ENCODE measurements at regions not wholly inside any gene's neighbourhood (a gene's known extent, or its start where the extent isn't known, plus 50 kb on each side); places are given as distances from the start of the nearest gene placed in this dataset.

GRCh38 chr5:111676926-111677415, 80.0 kb downstream of the NREP start:
- DNase-seq = no peak

- no peak for DNase-seq
Observed at GRCh38 chr5:111676466-111676865, 80.5 kb downstream of the NREP start.

- no peak for DNase-seq
Observed at GRCh38 chr5:111675201-111675934, 81.6 kb downstream of the NREP start.

- no peak for DNase-seq
Observed at GRCh38 chr5:111673891-111674626, 82.9 kb downstream of the NREP start.

- no peak for DNase-seq
Observed at GRCh38 chr5:111672099-111672498, 84.9 kb downstream of the NREP start.

- DNase-seq = no peak
Observed at GRCh38 chr5:111670826-111671492, 86.0 kb downstream of the NREP start.

- DNase-seq = no peak
Observed at GRCh38 chr5:111668477-111669414, 88.2 kb downstream of the NREP start.

- no peak for DNase-seq
Observed at GRCh38 chr5:111667128-111667736, 89.8 kb downstream of the NREP start.

GRCh38 chr5:111656580-111656979, 100.4 kb downstream of the NREP start:
- DNase-seq = no peak

- no peak for DNase-seq
Observed at GRCh38 chr5:111655169-111655924, 101.6 kb downstream of the NREP start.

GRCh38 chr5:111653408-111653807, 103.6 kb downstream of the NREP start:
- no peak for DNase-seq

GRCh38 chr5:111649516-111649915, 107.5 kb downstream of the NREP start:
- DNase-seq = no peak

GRCh38 chr5:111645303-111645838, 111.6 kb downstream of the NREP start:
- no peak for DNase-seq

- DNase-seq = no peak
Observed at GRCh38 chr5:111643499-111643898, 113.5 kb downstream of the NREP start.

- no peak for DNase-seq
Observed at GRCh38 chr5:111641533-111642233, 115.3 kb downstream of the NREP start.

GRCh38 chr5:111639912-111640311, 117.1 kb downstream of the NREP start:
- no peak for DNase-seq

- DNase-seq = no peak
Observed at GRCh38 chr5:111636736-111637135, 120.3 kb downstream of the NREP start.

GRCh38 chr5:111635916-111636570, 121.0 kb downstream of the NREP start:
- DNase-seq = no peak
